ENCODE measurements at regions not wholly inside any gene's neighbourhood (a gene's known extent, or its start where the extent isn't known, plus 50 kb on each side); places are given as distances from the start of the nearest gene placed in this dataset.
"Not testable (repeated sequence)": the region's sequence is repeated elsewhere in the genome, so short reads cannot be mapped to it uniquely, and the experiment has no call there.

DNA sequence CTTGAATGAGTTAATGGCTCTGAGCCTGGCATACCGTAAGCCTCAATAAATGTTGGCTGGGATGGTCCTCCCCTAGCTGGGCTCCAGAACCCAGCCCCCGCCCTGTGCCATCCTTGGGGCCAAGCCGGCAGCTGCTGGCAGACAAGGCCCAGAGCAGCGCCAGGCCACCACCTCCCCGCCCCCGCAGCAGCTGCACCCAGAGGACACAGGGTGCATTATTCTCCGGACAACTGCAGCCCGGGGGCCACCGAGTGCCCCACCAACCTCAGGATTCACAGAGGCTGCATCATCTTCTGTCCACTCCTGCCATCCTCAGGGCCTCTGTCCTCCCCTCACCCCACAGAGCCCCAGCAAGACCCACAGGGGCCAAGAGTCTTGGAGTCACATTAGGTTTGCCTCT lies 92.7 kb downstream of the NCOR2 start:
- DNase-seq, result no peak

DNA sequence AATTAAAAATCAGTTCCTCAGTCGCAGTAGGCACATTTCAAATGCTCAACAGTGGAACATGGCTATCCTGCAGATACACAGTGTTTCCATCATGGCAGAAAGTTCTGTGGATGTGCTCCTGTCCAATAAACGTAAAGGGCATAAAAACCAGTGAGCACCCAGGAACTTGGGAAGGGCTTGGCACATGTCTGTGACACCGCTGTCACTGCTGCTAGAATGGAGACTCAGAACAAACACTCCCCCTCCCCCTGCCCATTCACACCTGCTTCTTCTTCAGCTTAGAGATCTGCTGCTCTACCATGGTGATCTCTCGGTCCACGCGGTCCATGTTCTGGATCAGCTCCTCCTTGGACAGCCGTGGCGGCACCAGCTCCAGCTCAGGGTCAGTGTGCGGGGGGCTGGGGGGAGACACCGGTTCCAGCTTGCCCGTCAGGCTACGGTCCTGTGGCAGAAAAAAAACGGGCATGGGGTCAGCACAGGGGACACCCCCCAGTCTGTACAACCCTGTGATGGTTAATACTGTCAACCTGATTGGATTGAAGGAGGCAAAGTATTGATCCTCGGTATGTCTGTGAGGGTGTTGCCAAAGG lies 94.6 kb downstream of the NCOR2 start:
- DNase-seq, result no peak

DNA sequence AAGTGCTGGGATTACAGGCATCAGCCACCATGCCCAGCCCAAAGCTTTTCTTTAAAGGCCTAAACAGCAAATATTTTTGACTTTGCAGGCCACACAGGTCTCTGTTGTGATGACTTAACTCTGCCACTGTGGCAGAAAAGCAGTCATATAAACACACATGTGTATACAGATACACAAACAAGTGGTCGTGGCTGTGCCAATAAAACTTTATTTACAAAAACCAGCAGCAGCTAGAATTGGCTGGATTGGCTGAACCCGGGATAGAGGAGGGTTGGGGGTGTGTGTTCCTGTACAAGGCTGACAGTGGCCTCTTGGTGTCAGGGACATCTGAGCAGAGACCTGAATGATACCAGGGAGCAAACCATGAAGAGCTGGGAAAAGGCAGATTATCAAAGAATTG lies 95.6 kb downstream of the NCOR2 start:
- DNase-seq, result no peak

DNA sequence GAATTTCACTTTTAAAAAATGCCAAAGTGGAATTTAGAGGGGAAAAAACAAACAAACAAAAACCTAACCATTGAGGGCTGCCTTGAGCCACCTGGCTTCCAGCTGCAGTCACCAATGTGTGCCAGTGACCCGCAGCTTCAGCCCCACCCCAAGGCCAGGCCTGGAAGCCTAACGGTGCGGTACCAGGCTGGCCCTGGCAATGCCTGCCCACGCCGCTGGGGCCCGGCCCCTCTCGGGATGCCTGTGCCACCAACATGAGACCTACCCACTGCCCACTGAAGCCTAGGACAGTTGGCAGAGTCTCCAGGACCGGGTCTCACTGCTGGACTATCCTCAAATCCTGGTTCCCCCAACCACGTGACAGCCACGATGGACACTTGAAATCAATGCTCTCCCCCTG lies 96.6 kb downstream of the NCOR2 start:
- no peak for DNase-seq

DNA sequence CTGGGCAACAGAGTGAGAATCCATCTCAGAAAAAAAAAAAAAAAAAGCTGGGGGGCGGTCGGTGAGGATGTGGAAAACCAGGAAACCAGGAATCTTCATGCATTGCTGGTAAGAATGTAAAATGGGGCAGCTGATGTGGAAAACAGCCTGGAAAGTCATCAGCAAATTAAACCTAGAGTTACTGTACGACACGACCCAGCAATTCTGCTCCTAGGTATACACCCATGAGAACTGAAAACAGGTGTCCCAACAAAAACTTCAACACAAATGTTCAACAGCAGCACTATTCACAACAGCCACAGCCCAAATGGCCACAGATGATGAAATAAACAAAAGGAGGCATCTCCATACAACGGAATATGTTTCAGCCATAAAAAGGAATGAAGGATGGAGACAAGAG lies 97.3 kb downstream of the NCOR2 start:
- DNase-seq, result no peak

DNA sequence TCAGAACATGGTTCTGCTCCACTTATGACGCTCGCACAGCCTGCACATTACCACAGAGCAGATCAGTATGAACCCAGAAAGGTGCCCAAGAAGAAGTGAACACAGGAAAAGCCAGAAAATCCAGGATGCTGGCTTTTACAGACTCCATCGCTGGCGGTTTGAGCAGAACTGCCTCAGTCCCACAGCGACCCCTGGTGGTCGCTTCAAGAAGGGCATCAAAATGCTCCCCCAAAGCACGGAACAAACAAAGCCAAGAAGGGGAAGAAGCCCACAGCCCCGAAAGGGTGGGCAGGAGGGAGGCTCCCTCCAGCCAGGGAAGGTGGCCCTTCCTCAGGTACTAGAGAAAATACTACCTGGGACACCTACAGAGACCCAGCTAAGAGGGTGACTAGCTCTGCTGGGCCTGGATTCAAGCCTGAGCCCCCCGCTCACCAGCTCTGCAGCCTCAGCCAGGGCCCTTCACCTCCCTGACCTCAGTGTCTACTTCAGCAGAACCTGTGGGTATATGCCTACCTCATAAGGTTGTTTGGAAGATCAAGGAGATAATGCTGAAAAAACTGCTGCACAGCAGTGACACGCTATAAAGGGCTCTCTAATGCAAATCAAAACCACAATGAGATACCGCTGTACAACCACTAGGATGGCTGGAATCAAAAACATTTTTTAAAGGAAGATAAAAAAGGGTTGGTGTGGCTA lies 98.1 kb downstream of the NCOR2 start:
- DNase-seq, result no peak

DNA sequence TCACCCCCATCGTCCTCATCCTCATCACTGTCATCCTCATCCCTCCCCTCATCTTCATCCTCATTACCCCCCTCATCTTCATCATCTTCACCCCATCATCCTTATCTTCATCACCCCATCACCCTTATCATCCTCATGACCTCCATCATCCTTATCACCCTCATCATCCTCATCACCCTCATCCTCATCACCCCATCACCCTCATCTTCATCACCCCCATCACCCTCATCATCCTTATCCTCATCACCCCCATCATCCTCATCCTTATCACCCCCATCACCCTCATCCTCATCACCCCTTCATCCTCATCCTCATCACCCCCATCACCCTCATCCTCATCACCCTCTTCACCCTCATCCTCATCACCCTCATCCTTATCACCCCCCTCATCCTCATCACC lies 99.9 kb downstream of the NCOR2 start:
- not testable (repeated sequence) for DNase-seq

DNA sequence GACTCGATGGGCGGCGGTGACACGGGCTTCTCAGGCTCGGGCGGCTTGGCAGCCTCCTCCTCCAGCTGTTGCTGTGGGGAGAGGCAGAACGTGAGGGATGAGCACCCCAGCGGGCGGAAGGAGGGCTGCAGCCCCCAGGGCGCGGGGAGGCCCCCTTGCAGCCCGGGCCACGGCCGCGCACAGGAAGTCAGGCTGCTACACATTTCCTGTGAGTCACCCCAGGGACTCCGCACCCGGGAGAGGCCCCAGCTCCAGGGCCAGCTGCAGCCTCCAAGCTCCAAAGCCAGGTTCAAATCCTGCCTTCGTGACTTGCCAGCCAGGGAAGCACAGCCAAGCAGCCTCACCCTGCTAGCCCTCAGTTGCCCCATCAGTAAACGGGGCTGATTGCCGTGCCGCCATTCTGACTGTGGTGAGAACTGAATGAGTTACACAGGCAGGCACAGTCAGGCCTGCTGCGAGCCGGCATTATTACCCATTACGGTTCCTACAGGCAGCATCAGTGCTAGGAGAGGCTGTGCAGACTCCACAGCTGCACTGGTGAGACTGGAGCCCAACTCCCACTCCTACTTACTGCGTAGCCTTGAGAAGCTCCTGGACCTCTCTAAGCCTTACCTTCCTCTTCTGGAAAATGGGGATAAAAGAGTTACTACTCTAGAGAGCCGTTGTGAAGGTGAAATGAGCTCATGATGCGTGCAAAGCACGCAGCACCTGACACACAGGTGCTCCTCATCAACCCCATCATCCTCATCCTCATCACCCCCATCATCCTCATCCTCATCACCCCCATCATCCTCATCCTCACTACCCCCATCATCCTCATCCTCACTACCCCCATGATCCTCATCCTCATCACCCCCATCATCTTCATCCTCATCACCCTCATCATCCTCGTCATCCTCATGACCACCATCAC lies 100.9 kb downstream of the NCOR2 start:
- peak; percentile 33 for DNase-seq

DNA sequence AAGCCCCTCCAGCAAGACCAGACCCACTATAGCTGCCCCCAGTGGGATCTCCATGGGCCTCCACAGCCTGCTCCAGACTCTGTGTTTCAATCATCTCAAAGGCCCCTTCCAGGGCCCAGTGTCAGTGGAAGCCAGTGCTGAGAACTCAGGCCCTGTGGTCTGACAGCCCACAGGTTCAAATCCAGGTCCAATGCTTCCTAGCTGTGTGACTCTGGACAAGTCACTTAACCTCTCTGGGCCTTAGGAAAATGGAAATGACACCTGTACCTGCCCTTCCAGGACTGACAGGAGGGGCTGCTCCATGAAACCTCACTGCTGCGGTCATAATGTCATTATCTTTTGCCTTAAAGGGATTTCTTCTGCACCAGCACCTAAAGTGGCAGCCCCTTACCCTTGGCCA lies 101.9 kb downstream of the NCOR2 start:
- no peak for DNase-seq

DNA sequence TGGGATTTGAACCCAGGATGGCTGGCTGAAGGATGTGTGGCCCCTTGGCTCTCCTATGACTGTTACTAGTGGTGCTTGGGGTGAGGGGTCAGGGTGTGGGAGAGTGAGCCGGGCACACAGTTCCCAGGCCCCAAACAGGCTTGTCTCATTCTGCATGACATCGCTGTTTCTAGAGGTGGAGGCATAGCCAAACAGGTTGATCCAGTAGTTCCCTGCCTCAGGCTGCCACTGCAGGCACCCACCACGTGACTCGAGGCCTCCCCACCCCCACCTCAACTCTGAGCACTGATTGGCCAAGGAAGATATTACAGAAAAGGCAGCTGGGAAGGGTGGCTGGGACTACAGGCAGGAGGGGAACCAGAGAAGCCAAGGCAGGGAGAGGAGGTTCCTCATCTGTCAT lies 102.6 kb downstream of the NCOR2 start:
- DNase-seq, result no peak

DNA sequence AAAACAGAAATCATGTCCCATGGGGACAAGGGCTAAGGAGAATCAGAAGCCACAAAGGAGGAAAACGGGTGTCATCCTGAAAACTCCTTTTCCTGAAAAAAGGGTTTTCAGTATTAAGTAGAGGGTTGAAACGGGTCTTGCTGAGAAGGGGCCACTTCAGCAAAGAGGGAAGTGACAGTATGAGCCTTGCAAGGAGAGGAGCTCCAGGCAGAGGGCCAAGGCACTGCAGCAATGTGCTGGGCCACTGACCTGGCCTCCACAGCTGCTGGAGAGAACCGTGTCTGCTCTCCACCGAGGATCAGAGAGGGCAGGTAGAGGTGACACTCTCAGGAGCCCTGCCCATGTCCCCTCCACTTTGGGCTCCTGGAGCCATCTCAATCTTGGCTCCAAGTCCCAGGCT lies 103.3 kb downstream of the NCOR2 start:
- DNase-seq, result no peak

DNA sequence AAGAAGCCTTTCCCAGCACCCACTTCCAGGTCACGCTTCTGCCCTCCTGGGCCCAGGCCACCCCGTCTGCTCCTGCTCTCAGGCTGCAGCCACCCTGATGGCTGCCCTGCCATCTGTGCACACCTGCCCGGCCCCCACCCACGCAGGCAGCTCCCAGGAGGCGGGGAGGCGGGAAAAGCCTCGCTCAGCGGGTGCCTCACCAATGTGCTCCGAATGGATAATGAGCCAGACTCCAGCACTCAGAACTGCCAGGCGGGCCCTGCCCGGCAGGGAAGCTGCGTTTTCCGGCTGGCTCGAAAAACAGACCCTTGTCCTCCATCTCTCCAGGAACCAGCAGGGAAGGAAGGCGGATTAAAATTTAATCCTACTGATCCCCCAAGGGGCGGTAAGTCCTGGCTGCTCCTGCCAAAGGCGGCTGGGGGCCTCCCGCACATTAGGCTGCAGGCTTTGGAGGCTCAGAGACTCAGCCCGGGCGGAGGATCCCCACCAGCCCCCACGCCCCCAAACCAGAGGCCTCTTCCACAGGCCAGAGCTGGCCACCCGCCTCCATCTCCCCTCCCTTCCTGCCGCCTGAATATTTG lies 104.0 kb downstream of the NCOR2 start:
- DNase-seq, result no peak

DNA sequence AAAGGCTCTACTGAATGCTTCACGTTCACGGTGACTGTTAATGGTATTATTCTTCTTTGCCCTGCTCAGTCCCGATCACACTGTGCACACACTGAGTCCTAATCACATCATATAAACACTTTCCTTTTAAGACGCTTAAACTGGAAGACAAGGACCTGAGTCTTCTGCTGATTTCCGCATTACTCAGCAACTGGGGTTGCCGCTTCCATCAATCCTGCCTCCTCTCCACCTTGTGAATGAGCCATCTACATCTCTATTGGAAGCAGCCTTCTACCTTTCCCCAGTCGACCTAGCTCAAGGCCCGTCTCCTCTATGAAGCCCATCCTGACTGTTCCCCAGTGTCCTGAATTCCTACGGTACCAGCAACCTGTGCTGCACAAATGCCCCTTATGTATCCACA lies 104.7 kb downstream of the NCOR2 start:
- DNase-seq, result no peak

DNA sequence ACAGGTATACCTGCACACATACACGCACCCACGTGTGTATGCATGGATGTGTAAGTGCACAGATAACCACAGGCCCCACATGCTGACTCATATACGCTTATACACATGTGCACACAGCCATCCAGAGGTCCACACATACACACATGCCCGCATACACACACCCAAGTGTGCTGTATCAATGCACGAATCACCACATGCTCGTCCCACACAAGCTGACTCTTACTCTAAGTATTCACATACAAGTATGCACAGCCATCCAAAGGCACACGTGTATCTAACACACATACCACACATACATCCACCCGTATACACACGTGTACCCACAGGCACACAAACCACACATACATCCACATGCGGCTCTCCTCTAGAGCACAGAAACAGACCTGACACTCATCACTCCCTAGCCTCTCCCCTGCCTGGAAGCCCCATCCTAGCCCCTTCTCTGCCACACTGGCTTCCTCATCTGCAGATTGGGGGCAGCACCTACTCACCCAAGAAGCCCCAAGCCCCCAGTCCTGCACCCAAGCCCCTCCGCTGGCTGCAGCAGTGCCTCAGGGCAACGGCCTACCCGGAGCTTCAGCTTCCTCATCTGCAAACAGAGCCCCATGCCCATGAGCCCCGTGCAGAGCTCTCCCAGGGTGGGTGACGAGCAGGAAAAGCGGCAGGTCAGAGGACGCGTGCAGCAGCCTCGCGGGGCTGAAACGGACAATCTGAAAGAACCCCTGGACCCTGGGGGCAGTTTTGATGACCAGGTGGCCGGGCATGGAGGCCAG lies 105.4 kb downstream of the NCOR2 start:
- DNase-seq, result no peak

DNA sequence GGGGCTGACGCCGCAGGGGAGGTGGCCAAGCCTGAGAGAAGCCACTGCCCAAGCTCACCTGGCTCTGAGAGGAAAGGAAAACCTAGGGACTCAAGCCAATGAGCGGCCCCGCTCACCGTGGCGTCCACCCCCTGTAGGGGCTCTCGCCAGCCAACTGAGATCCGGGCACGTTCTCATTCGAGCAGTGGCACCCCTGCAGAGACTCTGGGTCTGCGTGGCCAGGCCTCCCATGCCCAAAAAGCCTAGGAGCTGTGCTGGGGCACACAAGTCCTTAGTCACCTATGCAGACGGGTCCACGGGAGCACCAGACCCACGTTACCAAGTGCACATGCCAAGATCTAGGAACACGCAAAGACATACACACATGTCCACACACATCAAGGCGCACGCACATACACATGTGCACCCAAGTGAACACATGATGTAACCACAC lies 106.2 kb downstream of the NCOR2 start:
- DNase-seq, result no peak

DNA sequence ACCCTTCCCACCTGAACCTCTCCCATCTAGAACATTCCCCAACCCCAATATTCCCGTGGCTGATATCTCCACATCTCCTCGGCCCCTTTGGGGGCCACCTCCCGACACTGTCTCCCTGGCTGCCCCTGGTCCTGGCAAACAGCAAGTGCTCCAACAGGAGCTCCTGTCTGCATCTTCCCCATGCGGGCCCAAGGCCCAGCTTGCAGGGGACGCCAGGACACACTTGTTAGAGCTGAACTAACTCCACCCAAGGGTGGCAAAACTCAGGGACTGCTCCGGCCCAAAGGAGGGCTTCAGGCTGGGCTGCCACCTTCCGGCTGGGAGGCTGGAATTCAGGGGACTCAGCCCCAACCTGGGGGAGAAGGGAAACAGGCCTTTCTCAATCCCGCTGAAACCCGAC lies 106.6 kb downstream of the NCOR2 start:
- DNase-seq, result no peak

DNA sequence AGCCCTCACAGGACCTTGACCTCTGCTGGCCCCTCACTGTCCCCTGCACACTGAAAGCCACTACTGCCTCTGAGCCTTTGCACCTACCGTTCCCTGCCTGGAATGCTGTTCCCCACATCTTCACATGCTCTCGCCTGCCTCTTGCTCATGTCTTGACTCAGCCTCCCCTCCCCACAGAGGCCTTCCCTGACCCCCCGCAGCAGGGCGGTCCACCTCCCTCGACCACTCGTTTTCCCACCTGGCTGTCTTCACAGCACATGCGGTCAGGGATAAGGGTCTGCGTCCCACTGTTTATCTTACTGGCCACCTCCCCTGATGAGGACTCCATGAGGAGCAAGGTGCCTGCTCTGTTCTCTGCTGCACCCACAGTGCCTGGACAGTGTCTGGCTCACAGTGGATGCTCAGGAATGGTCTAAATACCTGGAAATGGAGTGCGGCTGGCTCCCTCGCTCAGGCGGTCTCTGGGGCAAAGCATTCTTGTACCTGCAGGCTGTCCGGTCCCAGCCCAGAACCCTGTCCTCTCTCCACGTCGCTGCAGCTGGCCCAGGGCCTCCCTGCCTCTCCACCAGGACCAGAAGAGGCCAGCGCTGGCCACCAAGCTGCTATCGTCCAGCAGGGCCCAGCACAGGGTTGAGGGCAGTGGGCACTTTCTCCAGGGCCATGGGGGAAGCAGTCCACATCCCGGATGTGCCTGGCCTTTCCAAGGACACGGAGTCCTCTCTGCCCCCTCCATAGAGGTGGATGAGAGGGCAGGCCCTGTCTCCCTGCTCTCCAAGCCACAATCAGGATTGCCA lies 107.4 kb downstream of the NCOR2 start:
- no peak for DNase-seq

DNA sequence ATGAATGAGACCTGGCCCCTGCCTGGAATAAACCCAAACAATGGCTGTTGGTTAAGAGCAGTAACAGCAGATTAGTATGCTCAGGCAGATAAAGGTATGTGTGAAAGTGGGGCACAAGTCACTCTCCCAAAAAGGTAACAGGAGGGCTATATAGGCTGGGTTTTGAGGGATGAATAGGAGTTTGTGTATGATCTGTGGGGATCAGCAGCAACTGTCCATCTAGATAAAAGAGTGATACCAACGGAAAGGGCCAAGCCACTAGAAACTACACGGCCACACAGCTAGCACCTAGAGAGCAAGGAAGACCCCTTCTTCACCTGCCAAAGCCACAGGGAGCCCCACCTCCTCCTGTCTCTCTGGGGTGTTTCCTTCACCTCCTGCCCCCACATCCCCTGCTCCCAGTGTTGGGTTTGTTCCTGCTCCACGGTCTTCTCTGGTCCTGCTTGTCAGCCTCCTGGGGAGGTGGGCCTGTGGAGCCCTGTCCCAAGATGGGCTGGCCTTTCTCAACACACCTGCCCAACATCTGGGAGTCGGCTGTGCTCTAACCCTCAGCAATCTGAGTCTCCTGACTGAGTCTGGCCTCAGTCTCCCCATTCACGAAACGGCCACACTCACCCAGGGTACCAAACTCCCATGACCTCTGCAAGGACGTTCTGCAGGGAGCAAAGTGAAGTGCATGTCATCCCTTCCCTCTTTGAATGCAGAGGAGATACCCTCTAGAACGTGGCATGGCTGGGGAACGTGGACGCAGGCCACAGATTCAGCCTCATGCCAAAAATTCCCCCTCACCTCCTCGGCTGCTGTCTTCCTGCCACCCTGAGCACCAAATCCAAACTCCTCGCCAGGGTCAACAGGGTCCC lies 108.2 kb downstream of the NCOR2 start:
- DNase-seq, result no peak

DNA sequence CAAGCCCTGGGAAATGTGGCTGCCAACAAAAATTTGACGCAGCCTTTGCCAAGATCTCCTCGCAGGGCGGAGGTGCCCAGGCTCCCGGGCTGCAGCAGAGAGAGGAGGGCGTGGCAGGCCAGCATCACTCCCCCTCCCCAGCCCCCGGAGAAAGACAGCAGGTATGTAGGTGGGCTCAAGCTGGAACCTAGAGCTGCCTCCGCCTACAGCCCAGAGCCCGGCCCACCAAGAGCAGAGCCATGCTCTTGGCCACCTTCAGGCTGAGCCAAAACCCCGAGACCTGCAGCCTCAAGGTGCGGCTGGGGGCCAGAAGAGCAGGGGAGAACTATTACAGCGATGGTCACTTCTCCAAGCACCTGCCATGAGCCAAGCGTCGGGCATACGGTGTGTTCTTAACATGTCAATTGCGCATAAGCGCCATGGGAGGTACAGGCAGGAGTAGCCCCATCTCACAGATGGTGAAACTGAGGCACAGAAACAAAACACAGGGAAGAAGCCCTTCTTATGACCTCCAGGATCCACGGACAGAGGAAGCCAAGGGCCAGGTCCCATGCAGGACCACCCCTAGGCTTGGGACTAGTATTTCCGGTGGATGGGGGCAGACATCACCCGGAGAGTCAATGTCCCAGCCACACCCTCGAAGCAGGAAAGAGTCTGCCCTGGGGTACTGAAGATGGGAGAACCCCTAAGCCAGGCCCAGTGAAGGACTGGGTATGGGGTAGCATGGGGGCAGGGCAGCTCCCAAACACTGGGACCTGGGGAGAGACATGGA lies 109.0 kb downstream of the NCOR2 start:
- no peak for DNase-seq

Measured in fibroblast of skin of right quadriceps (primary cell).